ENCODE measurements at regions not wholly inside any gene's neighbourhood (a gene's known extent, or its start where the extent isn't known, plus 50 kb on each side); places are given as distances from the start of the nearest gene placed in this dataset.
"Not testable (repeated sequence)": the region's sequence is repeated elsewhere in the genome, so short reads cannot be mapped to it uniquely, and the experiment has no call there.

- DNase-seq (no peak), ATAC-seq (no peak)
- no peak for TF ChIP-seq CTCF (IDR thresholded peaks at IDR 0.05)
- intact Hi-C loops (cut with micrococcal nuclease), result no loop called here
- Mint-ChIP-seq H3K27me3 (ENCODE audit: low read depth in 2 of 2) (no peaks in the 10 kb centered on the region), H3K4me3 (no peak overlapping the region), H3K27ac (no peak overlapping the region), H3K9me3 (peaks cover 6 to 8% of the 10 kb centered on the region in 2 donors), H3K4me1 (no peaks in the 10 kb centered on the region), H3K36me3 (no peaks in the 10 kb centered on the region)
- Histone ChIP-seq H3K4me3 (ENCODE audit: low read length) (no peak overlapping the region), H3K27me3 (ENCODE audit: control insufficient read depth, insufficient read depth, low read length) (no peaks in the 10 kb centered on the region), H3K27ac (ENCODE audit: low read length) (no peak overlapping the region), H3K9me3 (ENCODE audit: control insufficient read depth, insufficient read depth, low read length) (no peaks in the 10 kb centered on the region), H3K36me3 (ENCODE audit: control insufficient read depth, insufficient read depth, low read length) (no peaks in the 10 kb centered on the region), H3K4me1 (ENCODE audit: control insufficient read depth, insufficient read depth, low read length) (no peaks in the 10 kb centered on the region)
- WGBS (ENCODE audit: insufficient coverage), result no CpG with 5 or more reads among the region's 3 CpGs
Measured at GRCh38 chr7:19522486-19522885, 186.4 kb downstream of the POLR1F start.

- ATAC-seq, result no peak
- intact Hi-C loops (cut with micrococcal nuclease), result no loop called here
- no peaks in the 10 kb centered on the region for H3K4me1 ChIP-seq (ENCODE audit: control insufficient read depth, insufficient read depth, low read length)
- no peak for DNase-seq
- Mint-ChIP-seq H3K27ac (no peak overlapping the region), H3K4me1 (no peaks in the 10 kb centered on the region), H3K4me3 (no peak overlapping the region), H3K9me3 (peaks cover 9 to 14% of the 10 kb centered on the region in 2 donors), H3K36me3 (no peaks in the 10 kb centered on the region), H3K27me3 (ENCODE audit: low read depth in 2 of 2) (no peaks in the 10 kb centered on the region)
- H3K36me3 ChIP-seq (ENCODE audit: control insufficient read depth, insufficient read depth, low read length), result no peaks in the 10 kb centered on the region
- WGBS (ENCODE audit: insufficient coverage), result 82% methylated on average over 1 of the region's 1 CpG
- no peak for TF ChIP-seq CTCF (IDR thresholded peaks at IDR 0.05)
- H3K4me3 ChIP-seq (ENCODE audit: low read length), result no peak overlapping the region
- no peaks in the 10 kb centered on the region for H3K27me3 ChIP-seq (ENCODE audit: control insufficient read depth, insufficient read depth, low read length)
- H3K27ac ChIP-seq (ENCODE audit: low read length), result no peak overlapping the region
- no peaks in the 10 kb centered on the region for H3K9me3 ChIP-seq (ENCODE audit: control insufficient read depth, insufficient read depth, low read length)
Measured at GRCh38 chr7:19520392-19520791, 188.4 kb downstream of the POLR1F start.

- Histone ChIP-seq H3K27ac (ENCODE audit: low read length) (no peak overlapping the region), H3K4me1 (ENCODE audit: control insufficient read depth, insufficient read depth, low read length) (no peaks in the 10 kb centered on the region), H3K9me3 (ENCODE audit: control insufficient read depth, insufficient read depth, low read length) (no peaks in the 10 kb centered on the region), H3K4me3 (ENCODE audit: low read length) (no peak overlapping the region), H3K27me3 (ENCODE audit: control insufficient read depth, insufficient read depth, low read length) (no peaks in the 10 kb centered on the region), H3K36me3 (ENCODE audit: control insufficient read depth, insufficient read depth, low read length) (no peaks in the 10 kb centered on the region)
- ATAC-seq (no peak), DNase-seq (no peak)
- Mint-ChIP-seq H3K4me1 (no peaks in the 10 kb centered on the region), H3K27ac (no peak overlapping the region), H3K27me3 (ENCODE audit: low read depth in 2 of 2) (no peaks in the 10 kb centered on the region), H3K36me3 (no peaks in the 10 kb centered on the region), H3K4me3 (no peak overlapping the region), H3K9me3 (peaks cover 9 to 16% of the 10 kb centered on the region in 2 donors)
- intact Hi-C loops (cut with micrococcal nuclease), result no loop called here
- 73% methylated on average over 1 of the region's 3 CpGs for WGBS (ENCODE audit: insufficient coverage)
- no peak for TF ChIP-seq CTCF (IDR thresholded peaks at IDR 0.05)
Measured at GRCh38 chr7:19519443-19520021, 189.3 kb downstream of the POLR1F start.

GRCh38 chr7:19517546-19517945 is 191.3 kb downstream of the POLR1F start:
- ATAC-seq; H3K27me3 ChIP-seq (ENCODE audit: control insufficient read depth, insufficient read depth, low read length); DNase-seq; H3K4me1 Mint-ChIP-seq; intact Hi-C loops (cut with micrococcal nuclease); H3K9me3 ChIP-seq (ENCODE audit: control insufficient read depth, insufficient read depth, low read length); H3K27ac ChIP-seq (ENCODE audit: low read length); H3K36me3 ChIP-seq (ENCODE audit: control insufficient read depth, insufficient read depth, low read length); H3K36me3 Mint-ChIP-seq; H3K4me3 Mint-ChIP-seq; H3K27me3 Mint-ChIP-seq (ENCODE audit: low read depth in 2 of 2); H3K4me1 ChIP-seq (ENCODE audit: control insufficient read depth, insufficient read depth, low read length); H3K27ac Mint-ChIP-seq; H3K4me3 ChIP-seq (ENCODE audit: low read length): not testable (repeated sequence)
- H3K9me3 Mint-ChIP-seq, result peaks cover 9 to 17% of the 10 kb centered on the region in 2 donors
- 83% methylated on average over 1 of the region's 3 CpGs for WGBS (ENCODE audit: insufficient coverage)

All from natural killer cell (primary cell).